Suprapubic skin (tissue), 3 donors: ENCODE measurements at regions not wholly inside any gene's neighbourhood (a gene's known extent, or its start where the extent isn't known, plus 50 kb on each side); places are given as distances from the start of the nearest gene placed in this dataset.

ENCODE experiments used
- POLR2A ChIP-seq, 2 donors: fragments of 450-650 bp; IDR thresholded peaks; one replicate each; pipeline ENCODE4 v1.6.1; 2017; ENCODE audit warnings: antibody characterized with exemption in 2 of 2, mild to moderate bottlenecking in 2 of 2, moderate library complexity in 2 of 2
- TF ChIP-seq, protein P1 (sequence below), 2 donors: fragments of 200-600 bp in 1 of 2; fragments of 450-650 bp in 1 of 2; sonication (generic) in 1 of 2; IDR thresholded peaks; one replicate each; pipeline ENCODE4 v1.5.1; 2016 to 2019; ENCODE audit warnings: antibody characterized with exemption in 2 of 2, mild to moderate bottlenecking in 1 of 2, moderate library complexity in 1 of 2

GRCh38 chr12:127205781-127206555 is 1061.0 kb upstream of the TMEM132C start:
- TF ChIP-seq, protein P1, sequence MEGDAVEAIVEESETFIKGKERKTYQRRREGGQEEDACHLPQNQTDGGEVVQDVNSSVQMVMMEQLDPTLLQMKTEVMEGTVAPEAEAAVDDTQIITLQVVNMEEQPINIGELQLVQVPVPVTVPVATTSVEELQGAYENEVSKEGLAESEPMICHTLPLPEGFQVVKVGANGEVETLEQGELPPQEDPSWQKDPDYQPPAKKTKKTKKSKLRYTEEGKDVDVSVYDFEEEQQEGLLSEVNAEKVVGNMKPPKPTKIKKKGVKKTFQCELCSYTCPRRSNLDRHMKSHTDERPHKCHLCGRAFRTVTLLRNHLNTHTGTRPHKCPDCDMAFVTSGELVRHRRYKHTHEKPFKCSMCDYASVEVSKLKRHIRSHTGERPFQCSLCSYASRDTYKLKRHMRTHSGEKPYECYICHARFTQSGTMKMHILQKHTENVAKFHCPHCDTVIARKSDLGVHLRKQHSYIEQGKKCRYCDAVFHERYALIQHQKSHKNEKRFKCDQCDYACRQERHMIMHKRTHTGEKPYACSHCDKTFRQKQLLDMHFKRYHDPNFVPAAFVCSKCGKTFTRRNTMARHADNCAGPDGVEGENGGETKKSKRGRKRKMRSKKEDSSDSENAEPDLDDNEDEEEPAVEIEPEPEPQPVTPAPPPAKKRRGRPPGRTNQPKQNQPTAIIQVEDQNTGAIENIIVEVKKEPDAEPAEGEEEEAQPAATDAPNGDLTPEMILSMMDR (IDR thresholded peaks at IDR 0.05): no peak
- no peak for TF ChIP-seq POLR2A (IDR thresholded peaks at IDR 0.05)
